ENCODE measurements at regions not wholly inside any gene's neighbourhood (a gene's known extent, or its start where the extent isn't known, plus 50 kb on each side); places are given as distances from the start of the nearest gene placed in this dataset.
A peak's percentile ranks its signal among the peaks of the same experiment; 100 is the strongest.
"Not testable (repeated sequence)": the region's sequence is repeated elsewhere in the genome, so short reads cannot be mapped to it uniquely, and the experiment has no call there.

- DNase-seq = no peak
These were observed 419.4 kb upstream of the ONECUT1 start for GRCh38 chr15:53209396-53210042.

GRCh38 chr15:53208751-53209150, 418.6 kb upstream of the ONECUT1 start:
- peak; percentile 48 for DNase-seq

- DNase-seq = no peak
These were observed 413.3 kb upstream of the ONECUT1 start for GRCh38 chr15:53203454-53203853.

- no peak for DNase-seq
These were observed 412.7 kb upstream of the ONECUT1 start for GRCh38 chr15:53202876-53203275.

- DNase-seq = peak; percentile 87
These were observed 407.3 kb upstream of the ONECUT1 start for GRCh38 chr15:53197426-53197839.

GRCh38 chr15:53196788-53197187, 406.7 kb upstream of the ONECUT1 start:
- DNase-seq = no peak

- DNase-seq = no peak
These were observed 406.1 kb upstream of the ONECUT1 start for GRCh38 chr15:53196242-53196641.

- DNase-seq = no peak
These were observed 403.0 kb upstream of the ONECUT1 start for GRCh38 chr15:53193149-53193548.

- DNase-seq = no peak
These were observed 399.7 kb upstream of the ONECUT1 start for GRCh38 chr15:53189860-53190259.

- DNase-seq = not testable (repeated sequence)
These were observed 393.3 kb upstream of the ONECUT1 start for GRCh38 chr15:53183449-53183848.

GRCh38 chr15:53171571-53171970, 381.4 kb upstream of the ONECUT1 start:
- no peak for DNase-seq

- no peak for DNase-seq
These were observed 376.6 kb upstream of the ONECUT1 start for GRCh38 chr15:53166684-53167201.

- DNase-seq = peak; percentile 13
These were observed 376.0 kb upstream of the ONECUT1 start for GRCh38 chr15:53165988-53166683.

- peak; percentile 49 for DNase-seq
These were observed 370.1 kb upstream of the ONECUT1 start for GRCh38 chr15:53160092-53160704.

GRCh38 chr15:53159458-53159857, 369.3 kb upstream of the ONECUT1 start:
- DNase-seq = peak; percentile 23

- DNase-seq = no peak
These were observed 368.9 kb upstream of the ONECUT1 start for GRCh38 chr15:53158995-53159394.

- no peak for DNase-seq
These were observed 343.2 kb upstream of the ONECUT1 start for GRCh38 chr15:53133255-53133850.

GRCh38 chr15:53130943-53131342, 340.8 kb upstream of the ONECUT1 start:
- DNase-seq = no peak

- peak; percentile 19 for DNase-seq
These were observed 339.2 kb upstream of the ONECUT1 start for GRCh38 chr15:53129121-53129904.

GRCh38 chr15:53128652-53129051, 338.5 kb upstream of the ONECUT1 start:
- DNase-seq = no peak

- DNase-seq = peak; percentile 13
These were observed 336.0 kb upstream of the ONECUT1 start for GRCh38 chr15:53126144-53126543.

GRCh38 chr15:53122818-53123217, 332.7 kb upstream of the ONECUT1 start:
- DNase-seq = no peak

GRCh38 chr15:53116915-53117314, 326.8 kb upstream of the ONECUT1 start:
- not testable (repeated sequence) for DNase-seq

All from NCI-H69 (cell line).